NCI-H2171 treated with DMSO at 0.1 percent for 48 hours (cell line): ENCODE measurements at regions not wholly inside any gene's neighbourhood (a gene's known extent, or its start where the extent isn't known, plus 50 kb on each side); places are given as distances from the start of the nearest gene placed in this dataset.

Experiments used
- DNase-seq: peaks from one replicate; lab custom pipeline; 2025; lab: John Stamatoyannopoulos, UW

DNA sequence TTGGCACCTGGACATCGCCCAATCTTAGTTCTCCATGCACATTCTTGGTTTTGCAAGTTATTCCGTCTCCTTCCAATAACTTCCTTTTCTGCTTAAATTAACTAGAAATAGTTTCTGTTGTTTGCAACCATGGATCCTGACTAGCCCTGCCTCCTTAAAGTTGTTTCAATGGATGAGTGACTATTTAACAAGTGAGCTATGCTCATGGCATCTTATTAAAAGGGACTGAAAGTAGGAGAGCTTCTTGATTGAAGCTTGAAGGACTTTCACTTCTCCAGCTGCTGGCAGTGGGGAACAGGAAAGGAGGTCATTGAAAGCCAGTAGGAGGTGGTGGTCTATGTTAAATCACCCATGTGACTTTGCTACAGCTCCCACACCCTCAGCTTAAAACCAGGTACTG lies 466.8 kb downstream of the ARHGEF28 start:
- DNase-seq, result no peak

DNA sequence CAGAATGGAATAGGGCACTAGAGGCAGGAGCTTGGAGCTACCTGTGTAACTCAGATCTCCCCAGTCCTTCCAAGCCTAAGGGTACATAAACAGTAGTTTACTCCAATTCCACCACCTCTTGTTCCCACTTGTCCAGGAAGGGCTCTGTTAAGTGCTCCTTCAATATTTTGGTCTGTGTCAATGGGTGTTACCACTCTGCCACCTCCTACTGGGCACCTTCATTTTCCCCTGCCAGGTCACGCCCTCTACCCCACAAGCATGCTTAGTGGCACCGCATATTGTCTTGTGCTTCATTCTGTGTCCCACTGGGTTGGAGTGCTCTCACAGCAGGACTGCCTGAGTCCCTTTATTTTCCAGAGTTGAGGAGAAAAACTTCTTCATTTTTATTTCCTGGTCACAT lies 459.8 kb downstream of the ARHGEF28 start:
- no peak for DNase-seq

- no peak for DNase-seq
Measured at GRCh38 chr5:74085186-74085585, 459.2 kb downstream of the ARHGEF28 start.

DNA sequence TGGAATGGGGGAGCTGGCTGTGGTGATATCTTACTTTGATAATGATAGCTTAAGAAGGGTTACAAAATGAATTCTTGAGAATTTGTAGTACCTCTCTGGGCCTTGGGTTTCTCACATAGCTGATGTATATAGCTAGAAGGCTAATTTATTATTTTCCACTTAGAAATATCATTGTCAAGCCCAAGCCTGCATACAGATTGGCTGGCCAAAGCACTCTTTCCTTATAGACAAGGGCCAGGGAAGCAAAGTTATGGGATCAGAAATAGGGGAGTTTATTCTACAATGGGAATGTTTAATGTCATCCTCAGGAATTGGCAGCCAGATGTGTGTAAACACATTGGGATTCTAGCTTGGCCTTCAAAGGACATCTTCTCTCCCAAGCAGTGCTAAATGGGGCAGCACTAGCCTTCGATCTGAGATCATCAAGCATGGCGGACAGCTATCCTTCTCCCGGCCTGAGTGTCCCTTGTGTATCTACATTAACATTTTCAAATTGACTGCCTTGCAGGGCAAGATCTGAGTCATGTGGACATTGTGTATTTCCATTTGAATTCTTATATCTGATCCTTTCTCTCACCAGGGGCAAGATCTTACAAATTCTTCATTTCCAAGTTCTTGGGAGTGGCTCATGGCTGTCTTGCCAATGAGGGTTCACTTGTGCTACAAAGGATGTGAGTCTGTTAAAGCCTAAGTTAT lies 457.2 kb downstream of the ARHGEF28 start:
- DNase-seq, result no peak

DNA sequence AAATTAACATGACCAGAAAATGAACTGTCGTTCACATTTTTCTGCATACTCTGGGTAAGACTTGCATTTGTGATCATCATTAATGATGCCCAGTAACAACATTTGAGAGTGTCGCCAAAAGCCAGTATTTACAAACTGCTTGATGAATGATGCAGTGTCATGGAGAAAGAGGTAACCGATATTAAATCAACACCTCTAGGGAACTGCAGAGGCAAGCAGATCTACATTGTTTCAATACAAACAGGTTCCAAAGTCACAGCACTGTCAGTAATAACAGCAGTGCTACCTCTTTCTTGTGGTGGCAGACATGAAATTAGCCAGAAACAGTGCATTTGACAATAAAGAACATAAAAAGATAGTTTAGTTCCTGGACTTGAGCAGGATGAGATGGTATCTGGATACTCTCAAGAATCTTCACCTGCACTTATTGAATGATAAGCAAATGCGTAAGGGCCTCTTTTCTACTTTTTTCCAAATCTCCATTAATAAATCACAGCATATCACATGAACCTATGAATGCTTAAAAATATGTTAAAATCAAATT lies 456.6 kb downstream of the ARHGEF28 start:
- DNase-seq, result peak; percentile 4

- DNase-seq, result no peak
Measured at GRCh38 chr5:74081126-74081525, 455.1 kb downstream of the ARHGEF28 start.

GRCh38 chr5:74079971-74080556 lies 454.1 kb downstream of the ARHGEF28 start:
- no peak for DNase-seq

GRCh38 chr5:74075501-74076484 lies 449.8 kb downstream of the ARHGEF28 start:
- no peak for DNase-seq

- no peak for DNase-seq
Measured at GRCh38 chr5:74074111-74074510, 448.1 kb downstream of the ARHGEF28 start.

- DNase-seq, result no peak
Measured at GRCh38 chr5:74073257-74073656, 447.3 kb downstream of the ARHGEF28 start.

GRCh38 chr5:74072646-74073045 lies 446.6 kb downstream of the ARHGEF28 start:
- DNase-seq, result no peak

- DNase-seq, result no peak
Measured at GRCh38 chr5:74070766-74071165, 444.8 kb downstream of the ARHGEF28 start.

GRCh38 chr5:74069741-74070140 lies 443.7 kb downstream of the ARHGEF28 start:
- DNase-seq, result no peak

- DNase-seq, result no peak
Measured at GRCh38 chr5:74067748-74068541, 441.9 kb downstream of the ARHGEF28 start.

DNA sequence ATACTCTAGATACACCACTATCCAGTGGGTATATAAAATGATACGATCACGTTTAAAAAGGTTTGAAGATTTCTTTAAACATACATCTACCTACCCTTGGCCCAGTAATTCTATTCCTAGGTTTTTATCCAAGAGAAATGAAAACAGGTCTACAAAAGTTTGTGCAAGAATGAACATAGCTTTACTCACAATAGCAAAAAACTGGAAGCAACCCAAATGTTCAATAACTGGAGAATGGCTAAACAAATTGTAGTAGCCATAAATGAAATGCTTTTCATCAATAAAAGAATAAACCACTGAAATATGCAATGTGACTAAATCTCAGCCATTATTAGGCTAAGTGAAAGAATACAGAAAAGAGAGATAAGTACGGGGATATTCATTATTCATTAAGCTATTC lies 438.9 kb downstream of the ARHGEF28 start:
- no peak for DNase-seq

DNA sequence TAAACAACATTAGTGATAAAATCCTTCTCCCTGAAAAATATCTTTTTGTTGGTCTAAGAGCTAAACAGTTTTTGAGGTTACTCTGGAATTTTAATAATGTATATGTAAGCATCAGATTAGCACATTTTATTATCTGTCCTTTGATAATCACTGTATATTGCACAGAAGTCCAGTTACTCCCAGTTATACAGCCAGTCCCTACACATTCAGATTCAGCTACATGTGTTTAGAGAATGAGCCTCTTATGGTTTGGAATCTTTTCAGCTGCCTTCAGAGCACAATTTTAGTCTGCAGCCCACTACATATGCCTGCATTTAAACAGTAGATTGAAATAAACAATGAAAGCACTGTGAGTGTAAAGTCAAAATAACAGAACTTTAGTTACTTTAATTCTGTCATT lies 438.2 kb downstream of the ARHGEF28 start:
- no peak for DNase-seq

DNA sequence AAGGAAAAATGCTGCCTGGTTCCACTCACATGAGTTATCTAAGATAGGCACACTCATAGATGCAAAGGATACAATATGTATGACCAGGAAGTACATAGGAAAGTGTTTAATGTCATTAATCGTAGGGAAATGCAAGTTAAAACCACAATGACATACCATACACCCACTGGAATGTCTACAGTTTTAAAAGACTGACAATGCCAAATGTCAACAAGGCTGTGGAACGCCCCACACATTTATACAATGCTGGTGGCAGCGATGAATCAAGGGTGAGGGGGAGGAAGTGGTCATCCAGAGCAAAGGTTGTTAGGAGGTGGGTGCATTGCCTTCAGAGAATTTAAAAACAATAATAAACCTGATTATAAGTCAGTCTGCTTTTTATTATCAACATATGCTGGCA lies 437.8 kb downstream of the ARHGEF28 start:
- no peak for DNase-seq

- DNase-seq, result no peak
Measured at GRCh38 chr5:74063346-74063745, 437.4 kb downstream of the ARHGEF28 start.

DNA sequence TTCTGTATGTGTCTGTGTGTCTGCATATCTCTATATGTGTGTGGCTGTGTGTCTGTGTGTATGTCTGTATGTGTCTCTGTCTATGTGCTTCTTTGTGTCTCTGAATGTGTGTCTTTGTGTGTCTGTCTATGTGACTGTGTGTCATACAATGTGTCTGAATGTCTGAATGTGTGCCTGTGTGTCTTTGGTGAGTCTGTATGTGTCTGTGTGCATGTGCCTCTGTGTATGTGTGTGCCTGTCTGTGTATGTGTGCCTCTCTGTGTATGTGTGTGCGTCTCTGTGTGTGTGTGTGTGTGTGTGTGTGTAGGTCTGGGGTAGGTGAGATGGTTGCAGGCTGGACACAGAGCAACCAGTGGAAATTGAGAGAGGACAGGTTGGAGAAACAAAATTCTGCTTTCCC lies 435.3 kb downstream of the ARHGEF28 start:
- no peak for DNase-seq

GRCh38 chr5:74059706-74060105 lies 433.7 kb downstream of the ARHGEF28 start:
- no peak for DNase-seq

DNA sequence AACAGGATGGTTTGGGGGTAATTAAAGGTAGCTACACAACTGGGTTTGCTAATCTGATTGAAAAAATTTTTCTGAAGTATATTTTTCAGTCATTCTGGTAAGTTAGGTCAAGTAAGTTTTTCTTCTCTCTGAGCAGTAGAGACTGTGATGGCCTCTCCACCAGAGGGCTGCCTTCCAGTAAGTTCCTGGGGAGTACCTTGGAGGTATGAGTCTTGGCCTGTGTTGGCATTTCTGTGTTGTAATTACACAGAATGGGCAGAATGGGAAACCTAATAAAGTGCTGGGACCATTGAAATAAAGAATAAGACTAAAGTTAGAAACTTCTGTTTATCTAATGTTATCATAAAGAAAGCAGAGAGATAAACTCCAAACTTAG lies 430.8 kb downstream of the ARHGEF28 start:
- DNase-seq, result no peak
